HepG2 (cell line): ENCODE measurements at regions not wholly inside any gene's neighbourhood (a gene's known extent, or its start where the extent isn't known, plus 50 kb on each side); places are given as distances from the start of the nearest gene placed in this dataset.

Source experiments
- CTCF ChIP-seq: sonication (generic); formaldehyde crosslinking; IDR thresholded peaks from 2 replicates; pipeline ENCODE4 v1.5.0; 2020; ENCODE audit warnings: mild to moderate bottlenecking, missing genetic modification reagents, moderate library complexity
- FUBP1 ChIP-seq: sonication (generic); formaldehyde crosslinking; IDR thresholded peaks from 2 replicates; pipeline ENCODE4 v1.5.1; 2020; ENCODE audit warnings: missing genetic modification reagents, mild to moderate bottlenecking, borderline replicate concordance
- RXRA ChIP-seq: sonication (generic); formaldehyde crosslinking; IDR thresholded peaks from 2 replicates; pipeline ENCODE4 v1.5.1; 2020; ENCODE audit warnings: missing genetic modification reagents
- TCF7 ChIP-seq: sonication (generic); IDR thresholded peaks from 2 replicates; pipeline ENCODE4 v1.6.1; 2016; ENCODE audit warnings: antibody characterized with exemption, low read depth
- ZNF513 ChIP-seq: sonication (generic); formaldehyde crosslinking; conservative IDR thresholded peaks from 2 replicates; pipeline ENCODE4 v1.5.0; 2020; ENCODE audit warnings: missing genetic modification reagents
- ZNF776 ChIP-seq: sonication (generic); formaldehyde crosslinking; IDR thresholded peaks from 2 replicates; pipeline ENCODE4 v1.4.0; 2020; ENCODE audit warnings: mild to moderate bottlenecking, missing genetic modification reagents
- ZNF841 ChIP-seq: sonication (generic); formaldehyde crosslinking; IDR thresholded peaks from 2 replicates; pipeline ENCODE4 v1.8.1; 2023; ENCODE audit warnings: missing genetic modification reagents, borderline replicate concordance
- ZSCAN29 ChIP-seq: sonication (generic); formaldehyde crosslinking; conservative IDR thresholded peaks from 2 replicates; pipeline ENCODE4 v1.4.0; 2020; ENCODE audit warnings: mild to moderate bottlenecking, missing genetic modification reagents

- TF ChIP-seq ZSCAN29 (no peak), CTCF (no peak), TCF7 (no peak), FUBP1 (CRISPR knock-in tag) (no peak), ZNF841 (CRISPR knock-in tag) (no peak), RXRA (no peak), ZNF513 (CRISPR knock-in tag) (no peak), ZNF776 (CRISPR knock-in tag) (no peak)
Measured at GRCh38 chr10:28805390-28805789, 128.1 kb downstream of the BAMBI start.
